NCI-H146 (cell line): ENCODE measurements at regions not wholly inside any gene's neighbourhood (a gene's known extent, or its start where the extent isn't known, plus 50 kb on each side); places are given as distances from the start of the nearest gene placed in this dataset.
"Not testable (repeated sequence)": the region's sequence is repeated elsewhere in the genome, so short reads cannot be mapped to it uniquely, and the experiment has no call there.

Experiments
- DNase-seq: peaks from one replicate; lab custom pipeline; 2025; lab: John Stamatoyannopoulos, UW

DNA sequence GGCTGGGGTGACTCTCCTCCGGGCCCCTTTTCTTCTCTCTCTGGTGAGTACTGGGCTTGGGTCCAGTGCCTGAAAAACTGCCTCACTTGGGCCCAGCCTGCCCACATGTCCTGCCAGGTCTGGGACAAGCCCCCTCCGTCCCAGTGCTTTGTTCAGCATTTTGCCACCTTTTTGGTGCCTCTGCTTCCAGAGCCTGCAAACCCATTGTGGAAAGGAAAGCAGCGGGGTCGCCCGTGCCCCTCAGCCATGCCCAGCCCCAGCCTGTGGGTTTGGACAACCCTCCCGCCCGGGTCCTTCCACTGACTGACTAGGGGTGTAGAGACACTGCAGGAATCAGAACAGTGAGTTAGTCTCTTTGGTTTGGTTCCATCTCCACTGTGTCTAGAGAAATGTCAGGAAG lies 140.7 kb upstream of the ALKAL2 start:
- DNase-seq = no peak

DNA sequence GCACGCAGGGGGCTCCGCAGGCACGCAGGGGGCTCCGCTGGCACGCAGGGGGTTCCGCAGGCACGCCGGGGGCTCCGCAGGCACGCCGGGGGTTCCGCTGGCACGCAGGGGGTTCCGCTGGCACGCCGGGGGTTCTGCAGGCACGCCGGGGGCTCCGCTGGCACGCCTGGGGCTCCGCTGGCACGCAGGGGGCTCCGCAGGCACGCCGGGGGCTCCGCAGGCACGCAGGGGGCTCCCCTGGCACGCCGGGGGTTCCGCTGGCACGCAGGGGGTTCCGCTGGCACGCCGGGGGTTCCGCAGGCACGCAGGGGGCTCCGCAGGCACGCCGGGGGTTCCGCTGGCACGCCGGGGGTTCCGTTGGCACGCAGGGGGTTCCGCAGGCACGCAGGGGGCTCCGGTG lies 138.8 kb upstream of the ALKAL2 start:
- DNase-seq = not testable (repeated sequence)

DNA sequence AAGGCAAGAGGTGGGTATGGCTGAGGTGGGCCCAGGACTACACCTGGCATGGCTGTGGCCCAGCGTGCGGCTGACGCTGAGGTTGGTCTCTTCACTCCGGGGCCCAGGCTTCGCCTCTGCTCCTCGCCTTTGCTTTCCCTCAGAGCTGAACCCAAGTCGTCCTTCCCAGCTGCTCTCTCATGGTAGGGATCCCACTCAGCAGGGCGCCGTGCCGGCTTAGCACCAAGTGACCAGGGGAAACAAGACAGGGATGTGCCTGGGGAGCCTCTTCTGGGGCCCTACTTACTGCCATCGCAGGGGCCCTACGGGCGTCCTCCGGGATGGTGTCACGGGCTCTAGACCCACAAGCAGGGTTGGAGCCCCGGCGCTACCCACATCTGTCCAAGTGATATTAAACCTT lies 138.1 kb upstream of the ALKAL2 start:
- DNase-seq = no peak

DNA sequence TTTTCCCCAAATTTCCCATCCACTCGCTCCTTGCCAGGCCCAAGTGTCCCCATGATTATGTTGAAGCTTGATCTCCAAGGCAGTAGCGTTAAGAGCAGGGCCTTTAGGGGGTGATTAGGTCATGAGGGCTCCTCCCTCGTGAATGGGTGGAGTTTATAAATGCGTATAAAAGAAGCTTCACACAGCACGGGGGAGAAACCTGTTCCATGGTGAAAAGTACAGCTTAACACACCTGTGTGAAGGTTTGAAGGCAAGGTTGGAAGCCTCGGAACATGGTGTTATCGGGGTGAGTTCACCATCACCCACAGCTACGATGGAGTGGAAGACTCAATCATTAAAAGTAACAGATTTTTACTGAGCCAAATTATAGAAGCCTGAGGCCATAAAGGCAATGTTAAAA lies 137.4 kb upstream of the ALKAL2 start:
- no peak for DNase-seq

DNA sequence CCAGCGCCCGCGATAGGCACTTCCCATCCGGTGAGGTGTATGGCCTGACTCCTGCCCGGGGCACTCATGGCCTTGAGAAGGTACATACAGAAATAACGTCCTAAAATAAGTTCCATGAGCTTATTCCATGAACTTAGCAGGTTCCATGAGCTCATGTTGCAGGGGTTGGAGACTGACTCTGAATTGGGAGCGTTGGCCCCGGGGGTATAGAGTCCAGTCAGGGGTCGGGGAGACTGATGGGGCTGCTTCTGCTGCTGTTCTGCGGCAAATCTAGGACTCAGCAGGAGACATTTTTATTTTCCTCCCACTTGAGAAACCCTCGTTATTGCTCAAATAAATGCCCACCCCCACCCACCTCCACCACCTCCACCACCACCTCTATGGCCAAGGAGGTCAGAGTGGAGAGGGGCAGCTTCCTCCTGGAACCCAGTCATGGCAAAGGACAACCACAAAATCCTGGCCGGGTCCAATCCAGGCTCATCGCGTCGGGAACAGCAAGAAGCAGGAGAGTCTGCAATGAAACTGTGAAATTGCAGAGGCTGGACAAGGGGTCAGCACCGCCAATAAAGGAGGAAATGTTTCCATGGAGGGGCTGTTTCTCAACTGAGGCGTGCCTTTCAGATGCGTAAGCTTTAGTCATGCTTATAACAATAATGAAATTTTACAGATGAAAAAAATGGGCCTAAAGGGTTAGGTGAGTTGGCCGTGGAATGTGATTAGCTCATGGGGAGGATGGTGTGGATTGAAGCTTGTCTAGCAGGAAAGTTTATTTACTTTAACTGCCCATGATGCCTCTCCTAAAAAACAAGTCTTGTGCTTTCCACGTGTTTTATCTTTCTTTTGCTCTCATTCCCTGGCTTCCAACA lies 136.6 kb upstream of the ALKAL2 start:
- DNase-seq = no peak

DNA sequence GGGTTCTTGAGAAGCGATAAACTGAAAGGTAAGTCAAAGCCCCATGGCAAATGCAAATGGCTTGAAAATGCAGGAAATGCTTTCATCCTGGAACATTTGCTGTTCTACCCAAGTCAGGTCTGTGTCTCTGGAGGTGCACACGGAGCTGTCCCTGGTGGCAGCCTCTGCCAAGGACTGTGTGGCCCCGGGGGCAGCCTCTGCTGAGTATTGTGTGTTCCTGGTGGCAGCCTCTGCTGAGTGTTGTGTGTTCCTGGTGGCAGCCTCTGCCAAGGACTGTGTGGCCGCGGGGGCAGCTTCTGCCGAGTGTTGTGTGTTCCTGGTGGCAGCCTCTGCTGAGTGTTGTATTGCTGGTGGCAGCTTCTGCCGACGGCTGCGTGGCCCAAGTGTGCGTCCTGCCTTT lies 135.6 kb upstream of the ALKAL2 start:
- DNase-seq = no peak

DNA sequence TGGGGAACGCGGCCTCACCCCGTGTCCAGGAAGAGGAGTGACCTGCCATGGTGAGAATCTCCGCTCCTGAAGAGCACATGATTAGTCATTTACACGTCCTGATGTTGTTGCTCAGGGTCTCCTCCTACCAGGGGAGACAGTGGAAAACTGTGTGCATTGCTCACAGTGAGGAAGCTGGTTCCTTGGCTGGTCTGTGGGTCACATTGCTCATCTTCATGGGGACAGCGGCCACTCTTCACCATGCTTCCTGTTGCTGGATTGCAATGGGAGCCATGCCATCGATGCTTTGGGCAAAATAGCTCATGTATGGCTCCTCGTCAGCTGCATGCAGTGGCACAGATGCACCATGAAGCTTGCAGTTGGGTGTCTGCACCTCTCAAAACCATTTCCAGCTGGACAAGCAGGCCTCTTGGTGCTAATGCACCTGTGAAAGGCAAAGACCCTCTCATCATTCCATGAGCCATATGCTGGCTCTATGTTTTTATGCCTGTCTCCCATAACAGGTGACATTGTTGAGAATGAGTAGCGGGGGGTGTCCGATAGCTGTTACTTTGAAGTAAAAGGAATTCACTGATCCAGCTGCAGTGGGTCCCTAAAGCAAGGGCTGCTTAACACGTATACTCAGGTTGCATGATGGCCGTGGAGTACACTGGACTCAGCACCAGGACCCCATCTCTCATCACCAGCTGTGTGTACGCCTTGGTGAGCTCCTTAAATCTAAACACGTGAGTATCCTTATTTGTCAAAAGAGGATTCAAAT lies 135.0 kb upstream of the ALKAL2 start:
- DNase-seq = no peak

DNA sequence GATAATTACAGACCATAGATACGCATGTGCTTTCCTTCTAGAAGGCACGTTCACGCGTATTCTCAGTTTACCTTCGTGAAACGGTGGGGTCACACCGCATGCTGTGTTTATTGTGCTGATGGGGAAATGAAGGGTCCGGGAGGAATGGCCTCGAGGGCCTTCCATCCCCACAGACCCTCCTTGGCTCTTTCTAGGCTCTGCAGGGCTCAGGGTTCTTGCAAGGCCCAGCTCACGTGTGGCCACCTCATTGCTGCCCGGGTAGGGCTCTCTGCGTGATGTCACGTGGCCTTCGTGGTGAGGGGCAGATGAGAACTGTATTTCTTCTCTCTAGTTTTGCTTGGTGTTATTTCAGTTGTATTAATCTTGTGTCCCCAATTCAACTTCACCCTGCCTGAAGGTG lies 133.5 kb upstream of the ALKAL2 start:
- DNase-seq = no peak

DNA sequence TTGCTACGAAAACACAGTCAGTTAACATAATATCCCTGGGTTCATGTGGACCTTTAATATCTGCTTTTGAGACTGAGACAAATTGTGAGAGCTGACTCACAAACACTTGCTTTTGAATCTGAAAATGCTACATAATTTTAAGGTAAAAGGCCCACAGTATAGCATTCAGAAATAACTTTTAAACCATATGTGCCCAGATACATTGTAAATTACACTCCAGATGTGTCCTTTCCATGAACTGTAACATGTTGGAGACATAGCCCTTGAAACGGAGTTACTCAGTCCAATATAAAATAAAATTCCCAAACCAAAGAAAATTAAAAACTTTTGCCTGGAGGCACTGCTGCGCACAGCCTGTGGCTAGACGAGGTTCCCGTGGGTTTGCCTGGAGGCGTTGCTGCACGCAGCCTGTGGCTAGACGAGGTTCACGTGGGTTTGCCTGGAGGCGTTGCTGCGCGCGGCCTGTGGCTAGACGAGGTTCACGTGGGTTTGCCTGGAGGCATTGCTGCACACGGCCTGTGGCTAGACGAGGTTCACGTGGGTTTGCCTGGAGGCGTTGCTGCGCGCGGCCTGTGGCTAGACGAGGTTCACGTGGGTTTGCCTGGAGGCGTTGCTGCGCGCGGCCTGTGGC lies 131.9 kb upstream of the ALKAL2 start:
- no peak for DNase-seq

DNA sequence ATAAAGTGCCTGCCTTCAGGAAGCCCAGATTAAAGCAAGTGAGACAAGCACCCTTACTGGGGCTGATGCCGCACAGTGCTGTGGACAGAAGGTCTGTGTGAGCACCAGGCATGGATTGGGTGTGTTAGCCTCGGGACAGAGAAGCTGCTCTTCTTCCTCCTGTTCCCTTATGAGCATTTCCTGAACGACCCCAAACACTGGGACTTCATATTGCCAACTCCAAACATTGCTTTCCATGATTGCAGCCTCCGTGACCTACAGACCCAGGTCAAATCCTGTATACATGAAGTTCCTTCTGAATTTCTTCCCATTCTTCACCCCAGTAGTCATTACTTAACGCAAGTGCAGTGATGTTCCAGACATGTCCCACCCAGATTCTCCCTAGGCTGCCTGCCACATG lies 129.8 kb upstream of the ALKAL2 start:
- DNase-seq = no peak

DNA sequence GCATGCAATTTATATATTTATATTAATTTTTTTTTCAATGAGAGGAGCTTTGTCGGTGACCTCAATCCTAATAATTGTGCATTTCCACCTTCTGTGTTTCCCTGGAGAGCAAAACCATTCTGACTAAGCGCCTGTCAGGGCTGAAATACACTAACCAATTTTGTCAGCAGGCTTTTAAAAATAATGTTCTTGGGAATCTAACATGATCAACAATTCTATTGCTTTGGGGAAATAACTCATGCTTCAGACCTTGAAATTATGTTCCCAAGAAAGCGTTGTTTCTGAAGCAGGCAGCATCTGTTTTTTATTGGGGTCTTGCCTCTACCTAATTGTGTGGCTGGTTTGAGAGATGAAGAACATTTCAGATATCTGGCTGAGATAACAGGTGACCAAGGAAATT lies 129.1 kb upstream of the ALKAL2 start:
- DNase-seq = no peak

DNA sequence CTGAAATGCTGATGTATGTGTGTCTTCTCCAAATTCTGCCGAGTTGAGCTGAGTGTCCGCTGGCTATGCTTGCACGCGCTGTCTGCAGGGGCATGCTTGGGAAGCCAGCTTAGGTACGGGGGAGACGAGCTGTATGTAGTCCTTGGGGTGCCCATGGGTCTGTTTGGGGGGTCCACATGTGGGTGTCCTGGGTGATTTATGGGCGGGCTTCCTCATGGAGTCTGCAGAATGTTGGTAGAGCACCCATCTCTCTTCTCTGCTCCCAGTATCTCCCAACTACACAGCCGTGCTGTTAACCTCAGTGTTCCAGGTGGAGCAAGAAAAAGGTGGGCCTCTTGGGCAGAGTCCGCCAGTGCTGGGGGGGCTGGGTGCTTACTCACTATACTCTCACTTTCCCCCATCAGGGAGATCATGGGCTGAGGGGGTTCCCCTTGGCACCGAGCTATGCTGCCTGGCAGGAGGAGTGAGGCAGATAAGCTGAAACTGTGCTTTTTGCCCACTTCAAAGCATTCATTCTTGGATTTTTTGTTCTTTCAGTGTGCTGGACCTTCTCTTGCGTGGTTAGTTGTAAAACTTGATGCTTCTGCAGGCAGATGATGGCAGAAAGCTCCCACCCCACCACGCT lies 128.2 kb upstream of the ALKAL2 start:
- no peak for DNase-seq

DNA sequence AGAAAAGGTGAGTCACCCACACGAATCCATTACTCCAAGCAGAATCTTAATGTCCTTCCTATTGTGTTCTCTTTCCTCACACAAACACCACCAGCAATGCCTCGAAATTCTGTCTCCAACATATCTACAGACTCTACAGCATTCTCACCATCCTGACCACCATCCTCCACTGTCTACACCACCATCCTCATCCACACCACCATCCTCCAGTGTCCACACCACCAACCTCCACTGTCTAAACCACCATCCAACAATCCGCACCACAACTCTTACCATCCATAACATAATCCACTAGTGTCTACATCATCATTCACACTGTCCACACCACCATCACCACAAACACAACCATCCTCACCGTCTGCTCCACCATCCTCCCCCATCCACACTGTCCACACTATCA lies 121.6 kb upstream of the ALKAL2 start:
- no peak for DNase-seq

DNA sequence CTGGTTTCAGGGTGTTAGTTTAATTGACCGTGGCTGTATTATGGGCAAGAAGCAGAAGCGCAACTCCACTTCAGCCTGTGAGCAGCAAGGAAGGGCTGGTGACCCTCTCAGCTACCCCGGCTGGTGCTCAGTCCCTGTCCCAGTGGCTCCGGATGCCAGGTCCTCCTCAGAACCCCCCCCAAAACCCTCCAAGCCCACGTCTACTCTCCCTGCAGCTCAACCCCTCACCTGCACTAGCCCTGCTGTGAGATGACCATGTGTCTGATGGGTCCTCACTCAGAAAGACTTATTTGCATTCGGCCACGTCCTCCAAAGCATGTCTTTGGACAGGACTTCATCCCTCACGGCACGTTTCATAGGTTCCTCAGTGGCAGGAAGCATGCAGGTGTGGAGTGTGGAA lies 119.7 kb upstream of the ALKAL2 start:
- no peak for DNase-seq

DNA sequence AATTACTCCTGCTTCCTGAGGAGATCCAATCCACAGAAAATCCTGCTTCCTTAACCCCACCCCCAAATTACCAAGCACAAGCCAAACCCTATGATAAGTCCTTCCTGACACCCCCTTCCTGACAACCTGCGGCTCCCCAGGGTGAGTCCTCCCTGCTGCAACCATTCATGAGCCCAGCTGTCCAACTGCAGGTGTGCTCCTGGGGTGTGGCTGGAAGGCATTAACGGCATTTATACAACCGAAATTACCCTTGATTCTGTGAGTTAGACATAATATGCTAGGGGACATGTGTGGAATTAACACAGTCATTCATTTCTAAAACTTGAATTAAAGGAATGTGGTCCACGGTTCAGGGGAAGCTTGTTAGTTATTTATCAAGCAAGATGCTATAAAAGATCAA lies 119.0 kb upstream of the ALKAL2 start:
- DNase-seq = peak; percentile 62

DNA sequence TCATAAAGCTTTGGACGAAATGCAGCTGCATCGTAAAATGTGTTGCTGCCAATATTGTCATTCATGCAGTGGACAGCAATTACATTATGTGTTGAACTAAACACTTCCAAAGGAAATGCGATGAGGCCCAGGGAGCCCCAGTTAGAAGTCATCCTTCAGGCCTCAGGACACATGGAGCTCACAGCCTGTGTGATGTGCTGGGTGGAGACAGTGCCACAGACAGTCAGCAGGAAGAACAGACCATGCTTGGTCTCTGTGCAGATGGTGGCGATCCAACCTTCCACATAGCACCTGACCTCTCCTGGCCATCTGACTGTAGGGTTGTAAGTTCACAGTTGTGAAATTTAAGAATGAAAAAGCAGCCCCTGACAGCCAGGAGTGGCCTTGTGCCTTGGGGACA lies 118.3 kb upstream of the ALKAL2 start:
- no peak for DNase-seq

DNA sequence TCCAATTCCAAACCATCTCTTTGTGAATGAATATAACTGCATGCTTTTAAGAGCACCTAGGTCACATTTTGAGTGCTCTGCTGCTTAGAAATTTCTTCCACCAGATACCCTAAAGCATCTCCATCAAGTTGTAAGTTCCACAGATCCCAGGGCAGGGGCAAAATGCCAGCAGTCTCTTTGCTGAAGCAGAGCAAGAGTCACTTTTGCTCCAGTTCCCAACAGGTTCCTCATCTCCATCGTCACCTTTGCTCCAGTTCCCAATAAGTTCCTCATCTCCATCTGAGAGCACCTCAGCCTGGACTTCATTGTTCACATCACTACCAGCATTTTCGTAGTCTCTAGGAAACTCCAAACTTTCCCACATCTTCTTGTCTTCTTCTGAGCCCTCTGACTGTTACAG lies 116.7 kb upstream of the ALKAL2 start:
- no peak for DNase-seq

DNA sequence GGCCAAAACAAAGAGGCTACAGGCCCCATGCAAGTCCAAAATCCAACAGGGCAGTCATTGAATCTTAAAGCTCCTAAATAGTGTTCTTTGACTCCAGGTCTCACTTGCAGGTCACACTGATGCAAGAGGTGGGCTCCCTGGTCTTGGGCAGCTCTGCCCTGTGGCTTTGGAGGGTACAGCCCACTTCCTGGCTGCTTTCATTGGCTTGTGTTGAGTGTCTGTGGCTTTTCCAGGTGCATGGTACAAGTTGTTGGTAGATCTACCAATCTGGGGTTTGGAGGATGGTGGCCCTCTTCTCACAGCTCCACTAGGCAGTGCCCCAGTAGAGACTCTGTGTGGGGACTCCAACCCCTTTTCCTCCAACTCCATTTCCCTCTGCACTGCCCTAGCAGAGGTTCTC lies 115.8 kb upstream of the ALKAL2 start:
- DNase-seq = no peak

DNA sequence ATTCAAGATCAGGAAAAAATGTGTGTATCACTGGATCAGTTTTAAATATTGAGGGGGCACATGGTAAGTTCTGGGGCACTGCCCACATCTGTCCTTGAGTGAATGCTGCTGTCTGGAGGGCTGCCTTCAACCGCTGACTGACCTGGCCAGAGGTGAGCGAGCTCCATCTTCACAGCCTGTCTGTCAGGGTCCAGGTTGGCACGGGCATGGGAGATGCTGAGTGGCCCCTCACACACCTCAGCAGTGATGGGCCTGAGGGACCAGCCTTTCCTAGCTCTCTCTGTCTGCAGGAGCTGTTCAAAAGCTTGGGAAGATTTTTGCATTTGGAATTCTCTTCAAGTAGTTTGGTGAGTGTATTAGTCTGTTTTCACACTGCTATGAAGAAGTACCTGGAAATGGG lies 114.8 kb upstream of the ALKAL2 start:
- no peak for DNase-seq

DNA sequence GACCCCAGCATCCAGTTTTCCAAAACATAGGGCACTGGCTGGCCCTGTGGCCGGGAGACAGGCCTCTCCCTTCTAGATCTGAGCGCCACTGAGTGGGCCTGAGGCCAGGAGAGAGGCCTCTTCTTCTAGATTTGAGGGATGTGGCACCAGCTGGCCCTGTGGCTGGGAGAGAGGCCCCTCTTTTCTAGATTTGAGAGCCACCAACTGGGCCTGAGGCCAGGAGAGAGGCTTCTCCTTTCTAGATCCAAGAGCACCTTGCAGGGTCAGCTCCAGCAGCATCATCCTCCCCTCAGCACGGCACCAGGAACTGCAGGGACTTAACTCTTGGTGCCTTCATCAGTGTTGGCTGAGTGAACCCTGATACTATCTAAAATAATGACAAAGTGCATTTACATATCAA lies 114.3 kb upstream of the ALKAL2 start:
- no peak for DNase-seq

DNA sequence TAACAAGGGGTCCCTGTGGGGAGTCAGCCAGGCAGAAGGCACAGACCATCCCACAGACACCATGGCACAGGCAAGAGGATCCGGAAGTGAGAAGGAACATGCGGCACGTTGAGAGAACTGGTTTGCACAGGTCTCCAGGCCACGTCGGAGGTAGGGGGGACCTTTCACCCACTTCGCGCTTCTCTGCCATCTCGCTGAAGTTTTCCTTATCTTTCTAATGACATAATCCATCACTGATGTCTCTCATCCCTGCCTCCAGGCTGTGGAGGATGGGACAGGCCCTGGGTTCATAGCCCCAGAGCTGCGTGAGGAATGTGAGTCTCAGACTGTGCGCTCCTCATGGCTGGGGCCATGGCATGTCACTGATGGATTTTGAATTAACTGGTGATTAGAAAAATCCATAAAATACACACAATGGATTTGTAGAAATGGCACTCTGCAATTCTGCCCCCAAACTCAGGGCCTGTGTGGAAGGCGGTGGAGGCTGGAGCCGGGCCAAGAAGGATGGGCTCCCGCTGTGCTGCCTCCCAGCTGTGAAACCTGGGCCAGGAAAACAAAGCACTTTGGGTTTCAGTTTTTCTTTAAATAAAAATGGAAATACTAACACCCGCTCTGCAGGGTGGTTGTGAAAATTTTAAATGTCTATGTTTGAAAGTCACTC lies 113.3 kb upstream of the ALKAL2 start:
- peak; percentile 7 for DNase-seq

DNA sequence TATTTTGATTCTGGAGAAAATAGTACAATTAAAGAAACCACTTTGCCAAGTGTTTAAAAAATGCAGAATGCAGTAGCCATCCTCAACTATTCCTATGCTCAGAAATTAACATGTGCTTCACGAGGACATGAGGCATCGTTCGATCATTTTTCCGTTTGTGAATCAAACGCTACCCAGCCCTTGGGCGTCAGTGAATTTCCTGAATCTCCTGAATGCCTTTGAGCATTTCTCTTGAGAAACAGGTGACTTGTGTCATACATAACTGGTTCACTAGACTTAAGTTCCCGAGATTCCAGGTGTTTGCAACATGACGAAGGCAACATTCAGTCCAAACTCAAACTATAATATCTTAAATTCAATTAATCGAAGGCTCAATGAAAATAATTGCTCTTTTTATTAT lies 110.0 kb upstream of the ALKAL2 start:
- DNase-seq = no peak
